Caco-2 (cell line): ENCODE measurements at regions not wholly inside any gene's neighbourhood (a gene's known extent, or its start where the extent isn't known, plus 50 kb on each side); places are given as distances from the start of the nearest gene placed in this dataset.

Source experiments
- BruUV-seq: library from RNA; stranded (reverse); fragments of 400-500 nt; replicated peaks from 2 replicates; lab custom pipeline; 2021; lab: Mats Ljungman, UMichigan
- CTCF ChIA-PET: fragments of 300-600 bp; sonication (Branson Sonifier 250); formaldehyde crosslinking; loops from one replicate; lab custom pipeline; 2022; ENCODE audit warnings: antibody characterized with exemption; lab: Charles Lee
- POLR2A ChIA-PET: fragments of 300-600 bp; sonication (Branson Sonifier 250); formaldehyde crosslinking; loops from one replicate; lab custom pipeline; 2022; ENCODE audit warnings: antibody characterized with exemption; lab: Charles Lee
- DNase-seq, 2 experiments: peaks; one replicate each; pipeline versions ENCODE4 v3.0.0 to v3.0.0-alpha.2; 2020 to 2022
- H3K27me3 ChIP-seq: replicated peaks from 2 replicates; pipeline ENCODE4 v1.6.0; 2011; ENCODE audit warnings: low read length; ENCODE audit not compliant: control insufficient read depth, insufficient read depth
- H3K36me3 ChIP-seq: 2 replicates; pipeline ENCODE4 v1.5.1; 2011; ENCODE audit warnings: low read length; ENCODE audit not compliant: control insufficient read depth, insufficient read depth
- H3K4me1 ChIP-seq: fragments of 250-450 bp; sonication (Bioruptor Pico); 2 replicates; pipeline ENCODE4 v1.5.1; 2020; ENCODE audit warnings: mild to moderate bottlenecking
- H3K4me3 ChIP-seq: 2 replicates; pipeline ENCODE4 v1.5.1; 2011; ENCODE audit warnings: low read depth, mild to moderate bottlenecking, control low read depth, low read length
- H3K9me3 ChIP-seq: fragments of 250-450 bp; sonication (Bioruptor Pico); 2 replicates; pipeline ENCODE4 v1.5.1; 2020; ENCODE audit warnings: mild to moderate bottlenecking, moderate library complexity
- H3K27ac Mint-ChIP-seq: one replicate; pipeline ENCODE4 v1.8.0; 2022; ENCODE audit warnings: mixed read lengths; ENCODE audit not compliant: unreplicated experiment
- H3K27me3 Mint-ChIP-seq: one replicate; pipeline ENCODE4 v1.8.0; 2022; ENCODE audit warnings: mixed read lengths; ENCODE audit not compliant: insufficient read depth, unreplicated experiment
- H3K36me3 Mint-ChIP-seq: one replicate; pipeline ENCODE4 v1.8.0; 2022; ENCODE audit warnings: mild to moderate bottlenecking, mixed read lengths; ENCODE audit not compliant: insufficient read depth, unreplicated experiment
- H3K4me1 Mint-ChIP-seq: one replicate; pipeline ENCODE4 v1.8.0; 2022; ENCODE audit warnings: low read depth, mixed read lengths; ENCODE audit not compliant: unreplicated experiment
- H3K4me3 Mint-ChIP-seq: one replicate; pipeline ENCODE4 v1.8.0; 2022; ENCODE audit warnings: mild to moderate bottlenecking, moderate library complexity, mixed read lengths; ENCODE audit not compliant: unreplicated experiment
- H3K9me3 Mint-ChIP-seq: one replicate; pipeline ENCODE4 v1.8.0; 2022; ENCODE audit warnings: mixed read lengths; ENCODE audit not compliant: unreplicated experiment
- CTCF ChIP-seq, 2 experiments: fragments of 200-600 bp in 1 of 2; IDR thresholded peaks; 1 replicate in 1 of 2; 2 replicates in 1 of 2; pipeline versions ENCODE4 v1.5.1 to v1.8.0; 2011 to 2022; ENCODE audit warnings: antibody characterized with exemption in 1 of 2, control low read depth in 1 of 2, inconsistent platforms in 1 of 2, low read depth in 1 of 2, low read length in 1 of 2, mild to moderate bottlenecking in 1 of 2, moderate library complexity in 1 of 2; ENCODE audit not compliant: insufficient read depth in 1 of 2, severe bottlenecking in 1 of 2, unreplicated experiment in 1 of 2
- intact Hi-C: fragments of 100-400 bp; cut with micrococcal nuclease; formaldehyde crosslinking; loops from one replicate; pipeline ENCODE4 v1.10.0; 2022; ENCODE audit not compliant: unreplicated experiment

- Histone ChIP-seq H3K36me3 (no peaks in the 10 kb centered on the region), H3K27me3 (no peaks in the 10 kb centered on the region), H3K4me1 (no peaks in the 10 kb centered on the region), H3K9me3 (no peaks in the 10 kb centered on the region), H3K4me3 (no peak overlapping the region)
- Mint-ChIP-seq H3K36me3 (no peaks in the 10 kb centered on the region), H3K27ac (no peak overlapping the region), H3K9me3 (no peaks in the 10 kb centered on the region), H3K27me3 (no peaks in the 10 kb centered on the region), H3K4me1 (no peaks in the 10 kb centered on the region), H3K4me3 (no peak overlapping the region)
- ChIA-PET CTCF (no interaction called here), POLR2A (no interaction called here)
- no peak for TF ChIP-seq CTCF (IDR thresholded peaks at IDR 0.05; ENCODE audit: insufficient read depth in 1 of 2, low read depth in 1 of 2, low read length in 1 of 2, severe bottlenecking in 1 of 2, unreplicated experiment in 1 of 2)
- intact Hi-C loops, result no loop called here
- BruUV-seq, result no TSS peak
- no peak for DNase-seq
Observed at GRCh38 chr3:80275120-80275519, 507.3 kb upstream of the ROBO1 start.

GRCh38 chr3:80263260-80263659, 495.5 kb upstream of the ROBO1 start:
- CTCF ChIA-PET, result no interaction called here
- no peaks in the 10 kb centered on the region for H3K9me3 ChIP-seq
- H3K36me3 Mint-ChIP-seq, result no peaks in the 10 kb centered on the region
- H3K9me3 Mint-ChIP-seq, result no peaks in the 10 kb centered on the region
- H3K4me1 ChIP-seq, result no peaks in the 10 kb centered on the region
- H3K4me1 Mint-ChIP-seq, result no peaks in the 10 kb centered on the region
- BruUV-seq, result no TSS peak
- H3K4me3 ChIP-seq, result no peak overlapping the region
- H3K27ac Mint-ChIP-seq, result no peak overlapping the region
- H3K4me3 Mint-ChIP-seq, result no peak overlapping the region
- POLR2A ChIA-PET, result no interaction called here
- no peak for DNase-seq
- H3K36me3 ChIP-seq, result no peaks in the 10 kb centered on the region
- no peaks in the 10 kb centered on the region for H3K27me3 ChIP-seq
- H3K27me3 Mint-ChIP-seq, result no peaks in the 10 kb centered on the region
- intact Hi-C loops, result no loop called here
- no peak for TF ChIP-seq CTCF (IDR thresholded peaks at IDR 0.05; ENCODE audit: insufficient read depth in 1 of 2, low read depth in 1 of 2, low read length in 1 of 2, severe bottlenecking in 1 of 2, unreplicated experiment in 1 of 2)

DNA sequence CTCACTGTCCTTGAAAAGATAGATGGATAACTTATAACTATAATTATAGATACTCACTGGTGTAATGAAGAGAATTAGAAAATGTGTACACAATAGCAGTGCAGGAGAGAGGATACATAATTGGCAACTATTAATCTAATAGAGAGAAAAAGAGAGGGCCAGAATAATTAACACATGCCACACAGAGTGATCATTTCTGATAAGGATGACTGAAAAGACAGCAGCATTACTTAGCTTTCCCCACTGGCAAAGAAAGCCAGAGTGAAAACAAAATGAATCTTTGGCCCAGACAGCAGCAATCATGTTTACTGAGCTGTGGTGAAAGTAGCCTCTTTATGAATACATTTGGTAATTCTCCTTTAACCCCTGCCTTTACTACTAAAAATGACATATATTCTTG, 493.3 kb upstream of the ROBO1 start:
- Histone ChIP-seq H3K4me3 (no peak overlapping the region), H3K9me3 (no peaks in the 10 kb centered on the region), H3K36me3 (no peaks in the 10 kb centered on the region), H3K27me3 (no peaks in the 10 kb centered on the region), H3K4me1 (no peaks in the 10 kb centered on the region)
- BruUV-seq, result no TSS peak
- POLR2A ChIA-PET, result no interaction called here
- Mint-ChIP-seq H3K9me3 (no peaks in the 10 kb centered on the region), H3K4me3 (no peak overlapping the region), H3K27me3 (no peaks in the 10 kb centered on the region), H3K36me3 (no peaks in the 10 kb centered on the region), H3K27ac (no peak overlapping the region), H3K4me1 (no peaks in the 10 kb centered on the region)
- intact Hi-C loops, result no loop called here
- no peak for TF ChIP-seq CTCF (IDR thresholded peaks at IDR 0.05; ENCODE audit: insufficient read depth in 1 of 2, low read depth in 1 of 2, low read length in 1 of 2, severe bottlenecking in 1 of 2, unreplicated experiment in 1 of 2)
- no peak for DNase-seq
- CTCF ChIA-PET, result no interaction called here
